Activated T-cell treated with anti-CD3 and anti-CD28 coated beads, Interleukin-2, amount 50 U/mL, for 24 hours (primary cell): ENCODE measurements at regions not wholly inside any gene's neighbourhood (a gene's known extent, or its start where the extent isn't known, plus 50 kb on each side); places are given as distances from the start of the nearest gene placed in this dataset.
"Not testable (repeated sequence)": the region's sequence is repeated elsewhere in the genome, so short reads cannot be mapped to it uniquely, and the experiment has no call there.

ENCODE experiments used
- DNase-seq: peaks from one replicate; pipeline ENCODE4 v3.0.0-alpha.2; 2020
- H3K27ac Mint-ChIP-seq: 2 replicates; pipeline ENCODE4 v1.8.0; 2020; ENCODE audit warnings: mild to moderate bottlenecking, mixed read lengths
- H3K27me3 Mint-ChIP-seq: 2 replicates; pipeline ENCODE4 v1.8.0; 2020; ENCODE audit warnings: mixed read lengths
- H3K36me3 Mint-ChIP-seq: 2 replicates; pipeline ENCODE4 v1.8.0; 2020; ENCODE audit warnings: low read depth, mixed read lengths
- H3K4me1 Mint-ChIP-seq: 2 replicates; pipeline ENCODE4 v1.8.0; 2020; ENCODE audit warnings: low read depth, mixed read lengths
- H3K4me3 Mint-ChIP-seq: 2 replicates; pipeline ENCODE4 v1.8.0; 2020; ENCODE audit warnings: mild to moderate bottlenecking, moderate library complexity, mixed read lengths
- H3K9me3 Mint-ChIP-seq: 2 replicates; pipeline ENCODE4 v1.8.0; 2020; ENCODE audit warnings: mixed read lengths

DNA sequence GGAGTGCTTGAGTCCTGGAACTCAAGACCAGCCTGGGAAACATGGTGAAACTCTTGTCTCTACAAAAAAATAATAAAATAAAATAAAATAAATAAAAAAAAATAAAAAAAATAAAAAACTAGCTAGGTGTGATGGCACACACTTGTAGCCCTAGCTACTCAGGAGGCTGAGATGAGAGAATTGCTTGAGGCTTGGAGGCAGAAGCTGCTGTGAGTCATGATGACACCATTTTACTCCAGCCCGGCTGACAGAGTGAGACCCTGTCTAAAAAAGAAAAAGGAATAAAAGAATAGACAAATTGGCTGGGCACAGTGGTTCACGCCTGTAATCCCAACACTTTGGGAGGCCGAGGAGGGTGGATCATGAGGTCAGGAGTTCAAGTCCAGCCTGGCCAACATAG, 1168.9 kb downstream of the SLITRK5 start:
- no peaks in the 10 kb centered on the region for H3K36me3 Mint-ChIP-seq
- H3K27me3 Mint-ChIP-seq: no peaks in the 10 kb centered on the region
- DNase-seq: no peak
- no peak overlapping the region for H3K4me3 Mint-ChIP-seq
- peaks cover 2% of the 10 kb centered on the region for H3K9me3 Mint-ChIP-seq
- H3K27ac Mint-ChIP-seq: no peak overlapping the region
- no peaks in the 10 kb centered on the region for H3K4me1 Mint-ChIP-seq

DNA sequence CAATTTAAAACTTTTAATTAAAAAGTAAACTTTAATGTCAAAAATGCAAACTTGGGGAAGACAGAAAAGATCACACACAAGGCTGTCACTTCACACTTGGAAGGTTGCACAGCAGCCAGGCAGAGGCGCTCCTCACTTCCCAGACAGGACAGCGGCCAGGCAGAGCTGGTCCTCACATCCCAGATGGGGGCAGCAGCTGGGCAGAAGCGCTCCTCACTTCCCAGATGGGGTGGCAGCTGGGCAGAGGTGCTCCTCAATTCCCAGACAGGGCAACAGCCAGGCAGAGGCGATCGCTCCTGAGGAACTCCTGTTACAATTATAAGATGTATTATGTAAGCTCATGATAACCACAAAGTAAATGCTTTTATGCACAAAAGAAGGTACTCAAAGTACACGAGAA, 1181.1 kb downstream of the SLITRK5 start:
- not testable (repeated sequence) for H3K27me3 Mint-ChIP-seq, H3K9me3 Mint-ChIP-seq, H3K36me3 Mint-ChIP-seq, H3K27ac Mint-ChIP-seq, H3K4me1 Mint-ChIP-seq, DNase-seq, H3K4me3 Mint-ChIP-seq

DNA sequence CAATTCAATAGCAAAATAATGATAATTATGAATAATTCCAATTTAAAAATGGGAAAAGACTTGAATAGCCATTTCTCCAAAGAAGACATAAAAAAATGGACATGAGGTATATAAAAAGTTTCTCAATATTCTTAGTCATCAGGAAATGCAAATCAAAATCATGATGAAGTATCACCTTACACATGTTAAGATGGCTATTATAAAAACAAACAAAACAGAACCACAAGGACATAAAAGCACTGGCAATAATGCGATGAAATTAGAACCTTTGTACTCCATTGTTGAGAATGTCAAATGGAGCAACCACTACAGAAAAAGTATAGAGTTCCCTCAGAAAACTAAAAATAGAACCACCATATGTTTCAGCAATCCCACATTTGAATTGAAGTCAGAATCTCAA, 1186.1 kb downstream of the SLITRK5 start:
- Mint-ChIP-seq H3K9me3 (no peaks in the 10 kb centered on the region), H3K27ac (no peak overlapping the region), H3K27me3 (no peaks in the 10 kb centered on the region), H3K36me3 (no peaks in the 10 kb centered on the region), H3K4me3 (no peak overlapping the region), H3K4me1 (peaks cover 15% of the 10 kb centered on the region)
- DNase-seq: no peak

DNA sequence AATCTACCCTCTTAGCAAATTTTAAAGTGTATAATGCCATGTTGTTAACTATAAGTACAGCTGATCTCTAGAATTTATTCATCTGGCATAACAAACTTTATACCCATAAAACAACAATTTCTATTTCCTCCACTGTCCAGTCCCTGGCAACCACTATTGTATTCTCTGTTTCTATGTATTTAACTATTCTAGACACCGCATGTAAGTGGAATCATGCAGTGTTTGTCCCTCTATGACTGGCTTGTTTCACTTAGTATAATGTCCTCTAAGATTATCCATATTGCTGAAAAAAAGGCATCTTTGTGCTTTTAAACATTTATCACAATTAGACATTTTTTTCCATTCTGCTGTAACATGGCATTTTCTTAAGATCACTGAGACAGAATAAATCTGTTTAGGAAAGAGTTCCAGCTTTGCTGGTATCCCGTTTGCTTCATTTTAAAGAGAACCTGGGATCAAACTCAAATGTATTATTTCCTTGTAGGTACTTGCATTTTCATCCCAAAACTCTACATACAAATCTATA, 1191.0 kb downstream of the SLITRK5 start:
- H3K27me3 Mint-ChIP-seq: no peaks in the 10 kb centered on the region

DNA sequence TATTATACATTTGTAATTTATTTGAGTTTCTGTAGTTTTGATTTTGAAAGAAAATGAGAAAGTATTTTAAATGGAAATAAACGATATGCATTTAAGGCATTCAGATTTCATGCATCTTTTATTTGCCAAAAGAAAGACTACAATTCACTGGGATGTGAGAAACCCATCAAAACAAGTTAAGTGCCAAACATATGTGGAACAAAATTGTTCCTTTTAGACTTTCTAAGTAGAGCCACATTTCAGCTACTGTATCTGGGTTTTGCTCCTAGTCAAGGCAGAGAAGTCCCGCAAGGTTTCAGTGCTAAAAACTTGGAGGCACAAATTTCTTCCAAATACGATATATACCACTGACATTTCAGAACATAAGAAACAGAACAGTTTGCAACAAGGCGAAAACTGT, 1191.9 kb downstream of the SLITRK5 start:
- Mint-ChIP-seq H3K9me3 (no peaks in the 10 kb centered on the region), H3K4me3 (no peak overlapping the region), H3K27me3 (no peaks in the 10 kb centered on the region), H3K4me1 (peaks cover 14% of the 10 kb centered on the region), H3K27ac (no peak overlapping the region), H3K36me3 (no peaks in the 10 kb centered on the region)
- no peak for DNase-seq

More for the DNA sequence above, 1191.0 kb downstream of the SLITRK5 start:
- H3K36me3 Mint-ChIP-seq: no peaks in the 10 kb centered on the region
- no peak overlapping the region for H3K4me3 Mint-ChIP-seq
- DNase-seq: no peak
- H3K27ac Mint-ChIP-seq: no peak overlapping the region
- no peaks in the 10 kb centered on the region for H3K9me3 Mint-ChIP-seq
- H3K4me1 Mint-ChIP-seq: peaks cover 15% of the 10 kb centered on the region

DNA sequence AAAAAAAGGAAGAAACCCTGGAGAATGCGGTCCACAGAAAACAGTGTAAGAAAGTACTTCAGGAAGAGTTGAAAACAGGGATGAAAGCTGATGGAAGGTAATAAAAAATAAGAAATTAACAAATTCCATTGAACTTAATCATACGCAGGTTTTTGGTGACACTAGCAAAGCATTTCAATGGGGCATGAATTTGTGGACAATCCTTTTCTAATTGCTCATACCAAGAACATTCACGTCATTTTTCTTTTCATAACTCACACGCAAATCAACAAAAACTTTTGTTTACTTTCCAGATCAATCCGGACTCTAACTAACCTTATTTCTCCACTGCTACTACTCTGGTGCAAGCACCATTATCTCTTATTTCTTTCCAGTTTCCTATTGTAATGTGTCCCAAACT, 1195.0 kb downstream of the SLITRK5 start:
- Mint-ChIP-seq H3K4me3 (no peak overlapping the region), H3K4me1 (peaks cover 7% of the 10 kb centered on the region), H3K27ac (no peak overlapping the region), H3K27me3 (no peaks in the 10 kb centered on the region), H3K9me3 (peaks cover 4% of the 10 kb centered on the region), H3K36me3 (no peaks in the 10 kb centered on the region)
- DNase-seq: no peak

DNA sequence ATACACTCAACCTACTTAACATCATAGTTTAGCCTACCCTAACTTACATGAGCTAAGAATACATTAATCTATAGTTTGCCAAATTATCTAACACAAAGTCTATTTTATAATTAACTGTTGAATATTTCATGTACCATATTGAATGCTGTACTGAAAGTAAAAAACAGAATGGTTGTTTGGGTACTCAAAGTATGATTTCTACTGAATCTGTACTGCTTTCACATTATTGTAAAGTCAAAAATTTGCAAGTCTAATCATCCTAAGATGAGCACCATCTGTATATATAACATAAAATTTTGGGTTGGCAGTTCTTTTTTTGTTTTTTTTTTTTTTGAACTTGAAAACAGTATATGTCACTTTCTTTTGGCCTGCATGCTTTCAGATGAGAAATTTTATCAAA, 1212.6 kb downstream of the SLITRK5 start:
- peaks cover 10% of the 10 kb centered on the region for H3K9me3 Mint-ChIP-seq
- no peak overlapping the region for H3K4me3 Mint-ChIP-seq
- no peak overlapping the region for H3K27ac Mint-ChIP-seq
- no peak for DNase-seq
- no peaks in the 10 kb centered on the region for H3K27me3 Mint-ChIP-seq
- no peaks in the 10 kb centered on the region for H3K36me3 Mint-ChIP-seq
- H3K4me1 Mint-ChIP-seq: no peaks in the 10 kb centered on the region

DNA sequence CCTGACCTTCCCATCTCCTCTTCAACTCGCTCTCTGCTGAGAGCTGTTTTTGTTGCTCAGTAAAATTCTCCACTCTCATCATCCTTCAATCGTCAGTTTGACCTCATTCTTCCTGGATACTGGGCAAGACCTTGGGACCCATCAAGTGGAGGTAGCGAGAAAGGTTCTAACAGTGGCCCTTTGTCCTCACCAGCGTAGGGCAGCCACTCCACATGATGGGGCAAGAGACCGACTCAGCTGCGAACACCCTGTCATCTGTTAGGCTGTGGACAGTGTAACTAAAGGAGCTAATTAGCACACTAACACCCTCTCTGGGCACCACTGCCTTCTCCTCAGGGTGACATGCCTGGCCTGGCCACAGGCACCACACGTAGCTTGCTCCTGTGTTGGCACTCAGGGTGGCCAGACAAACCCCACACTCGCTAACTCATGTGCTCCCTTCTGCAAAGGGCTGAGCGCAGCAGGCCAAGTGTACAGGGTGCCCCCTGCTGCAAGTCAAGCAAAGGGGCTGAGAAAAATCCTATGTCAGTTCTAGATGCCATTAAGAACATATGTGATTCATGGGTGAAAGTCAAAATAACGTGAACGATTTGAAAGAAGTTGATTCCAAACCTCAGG, 1216.0 kb downstream of the SLITRK5 start:
- no peaks in the 10 kb centered on the region for H3K4me1 Mint-ChIP-seq
- no peak overlapping the region for H3K4me3 Mint-ChIP-seq
- no peaks in the 10 kb centered on the region for H3K27me3 Mint-ChIP-seq
- no peak for DNase-seq
- no peak overlapping the region for H3K27ac Mint-ChIP-seq
- peaks cover 2% of the 10 kb centered on the region for H3K9me3 Mint-ChIP-seq
- no peaks in the 10 kb centered on the region for H3K36me3 Mint-ChIP-seq

DNA sequence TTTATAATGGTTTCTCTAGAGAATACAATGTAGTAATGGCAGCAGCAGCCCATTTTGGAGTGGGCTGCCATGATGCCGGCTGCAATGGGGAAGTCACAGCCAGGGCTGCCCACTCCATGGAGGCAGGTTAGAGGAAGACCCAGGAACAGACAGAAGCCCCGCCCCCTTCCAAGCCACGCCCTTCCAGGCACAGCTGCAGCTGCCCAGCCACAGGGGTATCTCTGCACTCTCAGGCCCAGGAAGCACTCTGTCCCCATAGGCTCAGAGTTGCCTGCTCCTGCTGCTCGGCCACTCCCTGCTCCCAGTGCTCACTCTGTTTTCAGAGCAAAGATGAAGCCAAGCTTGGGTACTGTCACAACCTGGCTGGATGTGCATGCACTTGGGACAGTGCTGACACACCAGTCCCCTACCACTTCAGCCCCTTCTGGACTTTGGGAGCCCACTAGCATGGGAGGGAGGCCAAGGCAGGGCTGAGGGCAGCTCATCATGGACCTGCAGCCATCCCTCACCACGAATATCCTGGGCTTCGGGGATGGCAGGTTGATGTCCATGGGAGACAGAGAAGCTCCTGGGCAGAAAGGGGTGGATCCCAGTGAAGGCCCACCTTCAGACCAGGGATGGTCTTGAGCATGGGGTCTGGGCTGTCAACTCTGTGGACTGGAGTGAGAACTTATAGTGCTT, 1224.2 kb downstream of the SLITRK5 start:
- DNase-seq: no peak
- Mint-ChIP-seq H3K27ac (no peak overlapping the region), H3K4me1 (no peaks in the 10 kb centered on the region), H3K27me3 (no peaks in the 10 kb centered on the region), H3K36me3 (no peaks in the 10 kb centered on the region), H3K9me3 (peaks cover 4% of the 10 kb centered on the region), H3K4me3 (no peak overlapping the region)

DNA sequence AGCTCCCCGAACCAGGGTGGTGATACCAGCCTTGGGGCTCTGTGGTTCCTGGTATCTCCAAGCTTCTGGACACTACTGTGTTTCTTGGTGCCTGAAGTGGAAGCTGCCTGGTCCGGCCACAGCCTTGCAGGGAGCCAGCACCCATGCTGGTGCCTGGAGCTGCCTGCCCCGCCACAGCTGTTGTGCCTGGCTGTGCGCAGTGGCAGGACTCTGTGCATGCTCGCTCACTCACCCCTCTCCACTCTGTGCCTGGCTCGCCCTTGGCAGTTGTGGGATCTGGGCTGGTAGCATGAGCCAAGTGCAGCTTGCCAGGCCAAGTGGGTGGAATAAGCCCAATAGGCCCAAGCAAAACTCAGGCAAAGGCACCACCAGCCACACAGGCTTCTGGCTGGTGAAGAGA, 1225.3 kb downstream of the SLITRK5 start:
- Mint-ChIP-seq H3K27me3 (no peaks in the 10 kb centered on the region), H3K4me1 (no peaks in the 10 kb centered on the region), H3K27ac (no peak overlapping the region), H3K9me3 (peaks cover 4% of the 10 kb centered on the region), H3K36me3 (no peaks in the 10 kb centered on the region), H3K4me3 (no peak overlapping the region)
- no peak for DNase-seq

DNA sequence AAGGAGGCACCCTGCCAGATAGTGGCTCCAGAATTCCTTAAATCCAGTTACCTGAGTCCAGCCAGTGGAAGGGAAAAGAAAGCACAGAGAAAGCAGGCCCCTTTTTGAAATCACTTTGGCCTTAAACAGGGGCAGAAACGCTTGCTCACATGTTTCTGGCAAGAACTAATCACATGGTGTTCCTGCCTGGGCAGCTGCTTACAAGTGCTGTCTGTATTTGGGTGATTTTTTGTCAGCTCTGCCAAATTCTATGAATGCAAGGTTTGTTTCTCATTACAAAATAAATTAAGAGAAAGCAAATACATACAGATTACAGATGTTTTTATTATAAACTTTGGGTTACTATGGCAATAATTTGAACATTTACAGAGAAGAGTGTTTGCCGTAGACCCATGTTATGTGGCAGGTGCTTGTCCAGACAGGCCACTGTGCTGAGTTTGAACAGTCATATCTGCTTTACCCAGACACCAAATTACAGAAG, 1237.8 kb downstream of the SLITRK5 start:
- peaks cover 6% of the 10 kb centered on the region for H3K9me3 Mint-ChIP-seq
- H3K4me3 Mint-ChIP-seq: no peak overlapping the region
- no peak for DNase-seq
- no peaks in the 10 kb centered on the region for H3K4me1 Mint-ChIP-seq
- no peaks in the 10 kb centered on the region for H3K36me3 Mint-ChIP-seq
- no peaks in the 10 kb centered on the region for H3K27me3 Mint-ChIP-seq
- H3K27ac Mint-ChIP-seq: no peak overlapping the region

DNA sequence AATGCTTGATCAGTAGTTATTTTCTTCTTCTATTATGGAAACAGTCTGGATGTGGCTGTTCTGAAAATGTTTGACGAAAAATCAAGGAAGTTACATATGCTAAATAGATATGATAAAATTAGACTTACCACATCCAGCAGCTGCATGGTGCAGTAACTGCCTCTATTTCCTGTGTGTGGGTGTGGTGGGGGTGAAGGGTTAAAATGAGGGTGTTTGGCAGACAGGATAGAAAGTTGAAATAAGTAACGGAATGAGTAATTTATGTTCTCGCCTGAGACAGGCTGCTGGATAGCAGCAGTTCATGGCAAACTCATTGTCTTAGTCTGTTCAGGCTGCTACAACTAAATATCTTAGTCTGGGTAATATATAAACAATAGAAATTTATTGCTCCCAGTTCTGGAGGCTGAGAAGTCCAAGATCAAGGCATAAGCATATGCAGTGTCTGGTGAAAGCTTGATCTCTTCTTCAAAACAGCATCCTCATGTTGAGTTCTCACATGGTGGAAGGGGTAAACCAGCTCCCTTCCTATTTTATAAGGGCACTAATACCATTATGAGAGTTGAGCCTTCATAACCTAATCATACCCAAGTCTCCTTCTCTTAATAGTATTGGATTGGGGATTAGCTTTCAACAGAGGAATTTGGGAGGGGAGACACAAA, 1248.9 kb downstream of the SLITRK5 start:
- Mint-ChIP-seq H3K4me3 (no peak overlapping the region), H3K27ac (peak overlapping the region; percentile 38), H3K36me3 (no peaks in the 10 kb centered on the region), H3K27me3 (no peaks in the 10 kb centered on the region), H3K9me3 (peaks cover 3% of the 10 kb centered on the region), H3K4me1 (peaks cover 24% of the 10 kb centered on the region)
- DNase-seq: peak; percentile 35

DNA sequence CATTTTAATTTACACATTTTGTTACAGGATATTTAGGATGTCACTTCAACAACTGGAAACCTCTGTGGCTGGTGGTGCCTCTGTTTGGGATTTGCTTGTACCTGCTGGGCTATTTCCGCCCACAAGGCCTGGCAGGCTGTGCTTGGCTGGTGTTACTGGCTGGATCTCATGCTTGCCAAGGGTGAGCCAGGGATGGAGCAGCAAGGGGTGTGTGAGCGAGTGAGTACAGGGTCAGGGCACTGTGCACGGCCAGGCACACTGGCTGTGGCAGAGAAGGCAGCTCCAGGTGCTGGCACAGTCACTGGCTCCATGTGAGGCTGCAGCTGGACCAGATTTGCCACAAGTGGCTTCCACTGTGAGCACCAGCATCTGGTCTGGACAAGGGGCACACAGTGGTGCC, 1254.8 kb downstream of the SLITRK5 start:
- H3K27ac Mint-ChIP-seq: no peak overlapping the region

DNA sequence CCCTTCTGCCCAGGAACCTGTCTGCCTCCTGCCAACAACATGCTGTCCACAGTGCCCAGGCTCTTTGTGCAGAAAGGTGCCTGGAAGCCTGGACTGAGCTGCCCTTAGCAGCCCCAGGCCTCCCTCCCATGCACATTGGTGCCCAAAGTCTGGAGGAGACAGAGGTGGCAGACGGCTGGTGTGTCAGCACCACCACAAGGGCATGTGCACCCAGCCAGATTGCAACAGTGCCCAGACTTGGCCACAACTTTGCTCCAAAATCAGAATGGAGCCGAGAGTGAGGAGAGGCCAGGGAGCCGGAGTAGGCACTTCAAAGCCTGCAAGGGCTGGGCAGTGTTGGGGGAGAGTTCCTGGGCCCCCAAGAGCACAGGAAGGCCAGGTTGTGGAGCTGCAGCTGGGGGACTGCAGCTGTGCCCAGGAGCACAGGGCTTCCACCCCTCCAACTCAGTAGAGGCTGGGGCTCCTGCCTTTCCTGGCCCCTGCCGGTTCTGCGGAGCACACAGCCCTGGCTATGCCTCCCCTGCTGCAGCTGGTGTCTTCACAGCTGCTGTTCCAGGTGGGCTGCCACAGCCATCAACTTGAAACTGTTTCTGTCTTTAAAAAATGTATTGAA, 1255.8 kb downstream of the SLITRK5 start:
- Mint-ChIP-seq H3K36me3 (no peaks in the 10 kb centered on the region), H3K27ac (no peak overlapping the region), H3K27me3 (no peaks in the 10 kb centered on the region), H3K4me1 (peaks cover 5% of the 10 kb centered on the region), H3K9me3 (no peaks in the 10 kb centered on the region), H3K4me3 (no peak overlapping the region)
- DNase-seq: no peak

More for the DNA sequence above, 1254.8 kb downstream of the SLITRK5 start:
- H3K4me3 Mint-ChIP-seq: no peak overlapping the region
- DNase-seq: no peak
- H3K27me3 Mint-ChIP-seq: no peaks in the 10 kb centered on the region
- no peaks in the 10 kb centered on the region for H3K4me1 Mint-ChIP-seq
- no peaks in the 10 kb centered on the region for H3K36me3 Mint-ChIP-seq
- H3K9me3 Mint-ChIP-seq: no peaks in the 10 kb centered on the region

DNA sequence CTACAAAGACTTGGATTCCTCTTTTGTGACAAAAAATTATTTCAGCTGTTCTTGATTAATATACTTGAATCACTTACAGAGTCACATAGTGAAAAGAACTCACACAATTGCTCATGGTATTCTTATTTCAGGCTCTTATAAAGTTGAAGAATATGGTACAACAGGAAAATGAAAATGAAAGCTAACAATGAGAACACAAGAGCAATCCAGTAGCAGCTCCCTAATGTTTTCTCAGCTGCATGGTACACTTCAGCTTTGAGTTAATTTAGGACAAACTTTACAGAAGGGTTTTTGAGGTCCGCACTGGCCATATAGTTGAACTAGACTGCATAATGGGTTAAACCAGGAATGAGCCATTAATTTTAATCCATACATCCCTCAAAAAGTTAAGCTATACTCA, 1261.8 kb downstream of the SLITRK5 start:
- H3K27me3 Mint-ChIP-seq: no peaks in the 10 kb centered on the region
- no peak overlapping the region for H3K4me3 Mint-ChIP-seq
- peaks cover 14% of the 10 kb centered on the region for H3K4me1 Mint-ChIP-seq
- H3K27ac Mint-ChIP-seq: no peak overlapping the region
- no peak for DNase-seq
- no peaks in the 10 kb centered on the region for H3K9me3 Mint-ChIP-seq
- no peaks in the 10 kb centered on the region for H3K36me3 Mint-ChIP-seq
